OCI-LY7 (cell line): ENCODE measurements at regions not wholly inside any gene's neighbourhood (a gene's known extent, or its start where the extent isn't known, plus 50 kb on each side); places are given as distances from the start of the nearest gene placed in this dataset.

Source experiments
- EZH2phosphoT487 ChIP-seq: fragments of 200-600 bp; sonication (generic); IDR thresholded peaks from 2 replicates; pipeline ENCODE4 v1.6.1; 2018; ENCODE audit warnings: low read depth, borderline replicate concordance, mild to moderate bottlenecking, mixed run types, antibody characterized with exemption, low read length, moderate library complexity, mixed read lengths
- TF ChIP-seq, protein P1 (sequence below): fragments of 200-600 bp; sonication (generic); conservative IDR thresholded peaks from 2 replicates; pipeline ENCODE4 v1.5.1; 2014; ENCODE audit warnings: mild to moderate bottlenecking, antibody characterized with exemption, low read length, moderate library complexity, mixed read lengths

DNA sequence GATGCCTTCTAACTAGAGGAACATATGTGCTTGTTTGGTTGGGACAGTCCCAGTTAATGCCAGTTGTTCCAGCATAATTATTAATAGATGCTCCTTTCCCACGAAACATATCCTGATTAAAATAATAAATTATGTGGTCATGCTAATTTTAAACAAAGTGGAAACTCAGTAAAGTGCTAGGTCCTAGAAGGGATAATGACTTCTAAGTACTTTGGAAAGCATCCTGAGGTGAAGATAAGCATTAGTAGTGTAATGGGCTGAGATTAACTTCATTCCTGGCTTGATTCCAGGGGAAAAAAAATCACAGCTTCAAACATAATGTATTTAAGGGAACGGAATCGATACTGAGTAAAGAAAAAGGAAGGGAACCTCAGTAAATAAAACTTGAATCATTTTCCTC lies 213.7 kb upstream of the SNX2 start:
- TF ChIP-seq, protein P1, sequence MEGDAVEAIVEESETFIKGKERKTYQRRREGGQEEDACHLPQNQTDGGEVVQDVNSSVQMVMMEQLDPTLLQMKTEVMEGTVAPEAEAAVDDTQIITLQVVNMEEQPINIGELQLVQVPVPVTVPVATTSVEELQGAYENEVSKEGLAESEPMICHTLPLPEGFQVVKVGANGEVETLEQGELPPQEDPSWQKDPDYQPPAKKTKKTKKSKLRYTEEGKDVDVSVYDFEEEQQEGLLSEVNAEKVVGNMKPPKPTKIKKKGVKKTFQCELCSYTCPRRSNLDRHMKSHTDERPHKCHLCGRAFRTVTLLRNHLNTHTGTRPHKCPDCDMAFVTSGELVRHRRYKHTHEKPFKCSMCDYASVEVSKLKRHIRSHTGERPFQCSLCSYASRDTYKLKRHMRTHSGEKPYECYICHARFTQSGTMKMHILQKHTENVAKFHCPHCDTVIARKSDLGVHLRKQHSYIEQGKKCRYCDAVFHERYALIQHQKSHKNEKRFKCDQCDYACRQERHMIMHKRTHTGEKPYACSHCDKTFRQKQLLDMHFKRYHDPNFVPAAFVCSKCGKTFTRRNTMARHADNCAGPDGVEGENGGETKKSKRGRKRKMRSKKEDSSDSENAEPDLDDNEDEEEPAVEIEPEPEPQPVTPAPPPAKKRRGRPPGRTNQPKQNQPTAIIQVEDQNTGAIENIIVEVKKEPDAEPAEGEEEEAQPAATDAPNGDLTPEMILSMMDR, result no peak
- TF ChIP-seq EZH2phosphoT487, result no peak
